ENCODE measurements at regions not wholly inside any gene's neighbourhood (a gene's known extent, or its start where the extent isn't known, plus 50 kb on each side); places are given as distances from the start of the nearest gene placed in this dataset.

- H4K20me1 ChIP-seq (ENCODE audit: control insufficient read depth, extremely low read depth, insufficient read depth, low read length) = no peaks in the 10 kb centered on the region
- no peak overlapping the region for H3K9ac ChIP-seq (ENCODE audit: control insufficient read depth, extremely low read depth, insufficient read depth, low read length)
- H3K27ac ChIP-seq (ENCODE audit: control insufficient read depth, insufficient read depth, low read length) = no peak overlapping the region
- no peaks in the 10 kb centered on the region for H3K9me3 ChIP-seq (ENCODE audit: control insufficient read depth, low read depth, low read length)
- no peaks in the 10 kb centered on the region for H3K27me3 ChIP-seq (ENCODE audit: control insufficient read depth, extremely low read depth, insufficient read depth, low read length)
- DNase-seq (ENCODE audit: low read depth, low spot score) = no peak
- H3K79me2 ChIP-seq (ENCODE audit: control insufficient read depth, insufficient read depth, low read length) = no peaks in the 10 kb centered on the region
- H2AFZ ChIP-seq (ENCODE audit: control insufficient read depth, low read length) = peak overlapping the region; percentile 57
- FAIRE-seq = no peak
- H3K4me2 ChIP-seq (ENCODE audit: control insufficient read depth, extremely low read depth, insufficient read depth, low read depth, low read length) = peak overlapping the region; percentile 33
- TF ChIP-seq EZH2 (IDR thresholded peaks at IDR 0.05; ENCODE audit: low read length) = no peak
- no peak for TF ChIP-seq CTCF (optimal IDR thresholded peaks at IDR 0.05 in 1 of 3, IDR thresholded peaks at IDR 0.05 in 1 of 3, conservative IDR thresholded peaks at IDR 0.05 in 1 of 3; ENCODE audit: extremely low read depth in 1 of 3, insufficient read depth in 2 of 3, low read length in 3 of 3)
- no peaks in the 10 kb centered on the region for H3K36me3 ChIP-seq (ENCODE audit: control insufficient read depth in 2 of 2, extremely low read depth in 1 of 2, insufficient read depth in 2 of 2, low read length in 2 of 2)
- no peak overlapping the region for H3K4me3 ChIP-seq (ENCODE audit: control insufficient read depth in 2 of 3, extremely low read depth in 1 of 3, insufficient read depth in 2 of 3, low read depth in 1 of 3, low read length in 3 of 3)
- H3K9me1 ChIP-seq (ENCODE audit: control insufficient read depth, extremely low read depth, insufficient read depth, low read length) = no peaks in the 10 kb centered on the region
- dilution Hi-C loops (cut with MboI; ENCODE audit: extremely low pct_ligation_motif_present, low sequenced_read_pairs) = no loop called here
- H3K4me1 ChIP-seq (ENCODE audit: control insufficient read depth, extremely low read depth, insufficient read depth, low read length) = peaks cover 6% of the 10 kb centered on the region
Observed at GRCh38 chr13:74891610-74892009, 590.4 kb downstream of the TBC1D4 start.

GRCh38 chr13:74889321-74889720 lies 592.6 kb downstream of the TBC1D4 start:
- dilution Hi-C loops (cut with MboI; ENCODE audit: extremely low pct_ligation_motif_present, low sequenced_read_pairs) = no loop called here
- Histone ChIP-seq H3K4me3 (ENCODE audit: control insufficient read depth in 2 of 3, extremely low read depth in 1 of 3, insufficient read depth in 2 of 3, low read depth in 1 of 3, low read length in 3 of 3) (no peak overlapping the region), H3K9me3 (ENCODE audit: control insufficient read depth, low read depth, low read length) (no peaks in the 10 kb centered on the region), H3K4me1 (ENCODE audit: control insufficient read depth, extremely low read depth, insufficient read depth, low read length) (peaks cover 6% of the 10 kb centered on the region), H3K27ac (ENCODE audit: control insufficient read depth, insufficient read depth, low read length) (no peak overlapping the region), H3K79me2 (ENCODE audit: control insufficient read depth, insufficient read depth, low read length) (no peaks in the 10 kb centered on the region), H3K9me1 (ENCODE audit: control insufficient read depth, extremely low read depth, insufficient read depth, low read length) (no peaks in the 10 kb centered on the region), H3K36me3 (ENCODE audit: control insufficient read depth in 2 of 2, extremely low read depth in 1 of 2, insufficient read depth in 2 of 2, low read length in 2 of 2) (no peaks in the 10 kb centered on the region), H3K9ac (ENCODE audit: control insufficient read depth, extremely low read depth, insufficient read depth, low read length) (no peak overlapping the region), H2AFZ (ENCODE audit: control insufficient read depth, low read length) (no peak overlapping the region), H3K27me3 (ENCODE audit: control insufficient read depth, extremely low read depth, insufficient read depth, low read length) (no peaks in the 10 kb centered on the region), H3K4me2 (ENCODE audit: control insufficient read depth, extremely low read depth, insufficient read depth, low read depth, low read length) (no peak overlapping the region), H4K20me1 (ENCODE audit: control insufficient read depth, extremely low read depth, insufficient read depth, low read length) (no peaks in the 10 kb centered on the region)
- DNase-seq (ENCODE audit: low read depth, low spot score) = peak; percentile 23
- FAIRE-seq = peak; percentile 39
- TF ChIP-seq CTCF (optimal IDR thresholded peaks at IDR 0.05 in 1 of 3, IDR thresholded peaks at IDR 0.05 in 1 of 3, conservative IDR thresholded peaks at IDR 0.05 in 1 of 3; ENCODE audit: extremely low read depth in 1 of 3, insufficient read depth in 2 of 3, low read length in 3 of 3) = no peak
